H9 (cell line): ENCODE measurements at regions not wholly inside any gene's neighbourhood (a gene's known extent, or its start where the extent isn't known, plus 50 kb on each side); places are given as distances from the start of the nearest gene placed in this dataset.

ENCODE experiments used
- DNase-seq: peaks from one replicate; pipeline ENCODE4 v3.0.0-alpha.2; 2017
- H2AFZ ChIP-seq: one replicate; pipeline ENCODE4 v1.6.1; 2013; ENCODE audit warnings: mild to moderate bottlenecking, low read length, control low read depth, moderate library complexity
- H2AK5ac ChIP-seq: 2 replicates; pipeline ENCODE4 v1.6.1; 2013; ENCODE audit warnings: low read length, control low read depth, mixed read lengths; ENCODE audit not compliant: insufficient read length
- H2BK120ac ChIP-seq: one replicate; pipeline ENCODE4 v1.6.1; 2013; ENCODE audit warnings: low read depth, mild to moderate bottlenecking, low read length, control low read depth, inconsistent platforms; ENCODE audit not compliant: poor library complexity, severe bottlenecking
- H2BK12ac ChIP-seq: 2 replicates; pipeline ENCODE4 v1.6.1; 2013; ENCODE audit warnings: low read length, control low read depth, mixed read lengths, low read depth; ENCODE audit not compliant: insufficient read length
- H2BK15ac ChIP-seq: 2 replicates; pipeline ENCODE4 v1.6.1; 2013; ENCODE audit warnings: low read depth, low read length, control low read depth
- H2BK20ac ChIP-seq: one replicate; pipeline ENCODE4 v1.6.1; 2013; ENCODE audit warnings: low read depth, mild to moderate bottlenecking, low read length, control low read depth, inconsistent platforms; ENCODE audit not compliant: poor library complexity, severe bottlenecking
- H2BK5ac ChIP-seq: 2 replicates; pipeline ENCODE4 v1.6.1; 2013; ENCODE audit warnings: low read length, control low read depth, mixed read lengths; ENCODE audit not compliant: insufficient read length
- H3K14ac ChIP-seq: 2 replicates; pipeline ENCODE4 v1.6.1; 2013; ENCODE audit warnings: low read length, control low read depth; ENCODE audit not compliant: insufficient read depth
- H3K18ac ChIP-seq: 2 replicates; pipeline ENCODE4 v1.6.1; 2013; ENCODE audit warnings: low read depth, mild to moderate bottlenecking, mixed read lengths, low read length, control low read depth; ENCODE audit not compliant: insufficient read length
- H3K23ac ChIP-seq: 2 replicates; pipeline ENCODE4 v1.6.1; 2013; ENCODE audit warnings: low read length, control low read depth, mixed read lengths, low read depth; ENCODE audit not compliant: insufficient read length
- H3K23me2 ChIP-seq: 2 replicates; pipeline ENCODE4 v1.6.1; 2013; ENCODE audit warnings: low read depth, mild to moderate bottlenecking, mixed read lengths, low read length, control low read depth; ENCODE audit not compliant: insufficient read length, poor library complexity, severe bottlenecking
- H3K27ac ChIP-seq: 2 replicates; pipeline ENCODE4 v1.5.1; 2013; ENCODE audit warnings: low read length, control low read depth, mixed read lengths, low read depth; ENCODE audit not compliant: insufficient read length
- H3K27me3 ChIP-seq: 2 replicates; pipeline ENCODE4 v1.6.1; 2013; ENCODE audit warnings: low read length, control low read depth, inconsistent platforms; ENCODE audit not compliant: insufficient read depth
- H3K4ac ChIP-seq: 2 replicates; pipeline ENCODE4 v1.6.1; 2013; ENCODE audit warnings: low read depth, mild to moderate bottlenecking, control low read depth, inconsistent platforms, low read length, moderate library complexity
- H3K4me1 ChIP-seq: 2 replicates; pipeline ENCODE4 v1.6.1; 2013; ENCODE audit warnings: low read length, control low read depth, inconsistent platforms; ENCODE audit not compliant: insufficient read depth
- H3K4me2 ChIP-seq: 2 replicates; pipeline ENCODE4 v1.6.1; 2013; ENCODE audit warnings: low read length, control low read depth, mixed read lengths; ENCODE audit not compliant: insufficient read length, insufficient read depth
- H3K56ac ChIP-seq: 2 replicates; pipeline ENCODE4 v1.6.1; 2013; ENCODE audit warnings: low read depth, mild to moderate bottlenecking, mixed read lengths, low read length, control low read depth; ENCODE audit not compliant: insufficient read length
- H3K79me1 ChIP-seq: 2 replicates; pipeline ENCODE4 v1.6.1; 2013; ENCODE audit warnings: low read depth, mild to moderate bottlenecking, moderate library complexity, low read length, control low read depth, inconsistent platforms; ENCODE audit not compliant: insufficient read depth, poor library complexity, severe bottlenecking
- H3K79me2 ChIP-seq: 2 replicates; pipeline ENCODE4 v1.6.1; 2013; ENCODE audit warnings: low read length, control low read depth, inconsistent platforms; ENCODE audit not compliant: insufficient read depth
- H3K9ac ChIP-seq: 2 replicates; pipeline ENCODE4 v1.6.1; 2013; ENCODE audit warnings: low read length, control low read depth, mixed read lengths; ENCODE audit not compliant: insufficient read length; ENCODE audit errors: extremely low read depth
- H3K9me3 ChIP-seq: one replicate; pipeline ENCODE4 v1.6.1; 2013; ENCODE audit warnings: low read depth, low read length, inconsistent platforms; ENCODE audit not compliant: control insufficient read depth
- H3T11ph ChIP-seq: one replicate; pipeline ENCODE4 v1.6.1; 2013; ENCODE audit warnings: mild to moderate bottlenecking, low read length, control low read depth, inconsistent platforms
- H4K20me1 ChIP-seq: one replicate; pipeline ENCODE4 v1.6.1; 2013; ENCODE audit not compliant: control insufficient read depth, insufficient read length, insufficient read depth
- H4K5ac ChIP-seq: 2 replicates; pipeline ENCODE4 v1.6.1; 2013; ENCODE audit warnings: low read depth, mild to moderate bottlenecking, mixed read lengths, low read length, control low read depth; ENCODE audit not compliant: insufficient read length
- H4K8ac ChIP-seq: replicated peaks from 2 replicates; pipeline ENCODE4 v1.6.1; 2013; ENCODE audit warnings: low read length, control low read depth, mixed read lengths, low read depth; ENCODE audit not compliant: insufficient read length
- H4K91ac ChIP-seq: 2 replicates; pipeline ENCODE4 v1.6.1; 2013; ENCODE audit warnings: low read depth, mild to moderate bottlenecking, moderate library complexity, mixed read lengths, low read length, control low read depth; ENCODE audit not compliant: insufficient read length
- H3K27ac Mint-ChIP-seq, 3 experiments: 2 replicates in 2 of 3; 3 replicates in 1 of 3; pipeline ENCODE4 v1.8.0; 2020 to 2021; ENCODE audit warnings: mixed read lengths in 3 of 3, mild to moderate bottlenecking in 1 of 3, moderate library complexity in 1 of 3
- H3K27me3 Mint-ChIP-seq: 2 replicates; pipeline ENCODE4 v1.8.0; 2021; ENCODE audit warnings: low read depth, mild to moderate bottlenecking, moderate library complexity, mixed read lengths
- H3K36me3 Mint-ChIP-seq, 3 experiments: 2 replicates in 2 of 3; 3 replicates in 1 of 3; pipeline ENCODE4 v1.8.0; 2020 to 2021; ENCODE audit warnings: low read depth in 3 of 3, mixed read lengths in 3 of 3; ENCODE audit not compliant: insufficient read depth in 1 of 3
- H3K4me1 Mint-ChIP-seq, 2 experiments: 2 replicates each; pipeline ENCODE4 v1.8.0; 2020; ENCODE audit warnings: mixed read lengths in 2 of 2
- H3K4me3 Mint-ChIP-seq, 2 experiments: 2 replicates in 1 of 2; 3 replicates in 1 of 2; pipeline ENCODE4 v1.8.0; 2020 to 2021; ENCODE audit warnings: mild to moderate bottlenecking in 2 of 2, mixed read lengths in 2 of 2, moderate library complexity in 1 of 2
- H3K9me3 Mint-ChIP-seq, 2 experiments: 2 replicates in 1 of 2; 3 replicates in 1 of 2; pipeline ENCODE4 v1.8.0; 2020; ENCODE audit warnings: mild to moderate bottlenecking in 2 of 2, mixed read lengths in 2 of 2, moderate library complexity in 1 of 2
- TF ChIP-seq, protein P1 (sequence below): fragments of 200-600 bp; sonication (generic); conservative IDR thresholded peaks from 3 replicates; pipeline ENCODE4 v1.8.0; 2021; ENCODE audit warnings: antibody characterized with exemption, mild to moderate bottlenecking

DNA sequence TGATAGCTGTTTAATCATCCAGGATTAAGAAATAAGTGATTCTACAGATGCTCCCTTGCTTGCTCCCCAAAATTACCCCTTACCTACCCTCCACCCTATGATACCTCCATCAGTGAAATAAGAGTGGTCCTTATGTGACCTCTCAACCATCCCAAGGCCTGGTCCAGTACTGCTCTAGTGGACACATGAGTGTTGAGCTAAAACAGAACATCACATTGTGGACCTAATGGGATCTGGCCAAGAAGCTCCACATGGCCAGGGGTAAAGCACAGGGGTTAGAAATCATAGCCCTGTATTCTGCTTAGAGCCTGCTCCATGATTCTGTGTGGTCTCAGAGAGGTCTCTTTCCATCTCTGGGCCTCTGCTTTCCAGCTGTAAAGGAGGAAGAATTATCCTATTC lies 355.6 kb downstream of the TNS1 start:
- Histone ChIP-seq H4K8ac (no peak overlapping the region), H4K5ac (no peak overlapping the region), H3T11ph (no peak overlapping the region), H3K23me2 (no peaks in the 10 kb centered on the region), H2BK20ac (no peak overlapping the region), H3K27me3 (no peaks in the 10 kb centered on the region), H3K4me2 (no peak overlapping the region), H3K27ac (no peak overlapping the region), H3K4me1 (peaks cover 2% of the 10 kb centered on the region; the same call in 1 of the 2 replicates), H3K79me2 (no peaks in the 10 kb centered on the region), H3K18ac (no peak overlapping the region), H3K9ac (no peak overlapping the region), H3K23ac (no peak overlapping the region), H2BK15ac (no peak overlapping the region), H3K14ac (no peak overlapping the region), H3K4ac (no peak overlapping the region), H4K20me1 (no peaks in the 10 kb centered on the region), H2BK5ac (no peak overlapping the region), H4K91ac (no peak overlapping the region), H2AFZ (no peak overlapping the region), H3K9me3 (no peaks in the 10 kb centered on the region), H2BK120ac (no peak overlapping the region), H2AK5ac (no peak overlapping the region), H3K79me1 (no peaks in the 10 kb centered on the region), H3K56ac (no peak overlapping the region), H2BK12ac (no peak overlapping the region)
- H3K27ac Mint-ChIP-seq = no peak overlapping the region
- no peak overlapping the region for H3K4me3 Mint-ChIP-seq
- TF ChIP-seq, protein P1, sequence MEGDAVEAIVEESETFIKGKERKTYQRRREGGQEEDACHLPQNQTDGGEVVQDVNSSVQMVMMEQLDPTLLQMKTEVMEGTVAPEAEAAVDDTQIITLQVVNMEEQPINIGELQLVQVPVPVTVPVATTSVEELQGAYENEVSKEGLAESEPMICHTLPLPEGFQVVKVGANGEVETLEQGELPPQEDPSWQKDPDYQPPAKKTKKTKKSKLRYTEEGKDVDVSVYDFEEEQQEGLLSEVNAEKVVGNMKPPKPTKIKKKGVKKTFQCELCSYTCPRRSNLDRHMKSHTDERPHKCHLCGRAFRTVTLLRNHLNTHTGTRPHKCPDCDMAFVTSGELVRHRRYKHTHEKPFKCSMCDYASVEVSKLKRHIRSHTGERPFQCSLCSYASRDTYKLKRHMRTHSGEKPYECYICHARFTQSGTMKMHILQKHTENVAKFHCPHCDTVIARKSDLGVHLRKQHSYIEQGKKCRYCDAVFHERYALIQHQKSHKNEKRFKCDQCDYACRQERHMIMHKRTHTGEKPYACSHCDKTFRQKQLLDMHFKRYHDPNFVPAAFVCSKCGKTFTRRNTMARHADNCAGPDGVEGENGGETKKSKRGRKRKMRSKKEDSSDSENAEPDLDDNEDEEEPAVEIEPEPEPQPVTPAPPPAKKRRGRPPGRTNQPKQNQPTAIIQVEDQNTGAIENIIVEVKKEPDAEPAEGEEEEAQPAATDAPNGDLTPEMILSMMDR = no peak
- H3K9me3 Mint-ChIP-seq = no peaks in the 10 kb centered on the region
- H3K27me3 Mint-ChIP-seq = peaks cover 2% of the 10 kb centered on the region; the same call in 1 of the 2 replicates
- no peak for DNase-seq
- no peaks in the 10 kb centered on the region for H3K36me3 Mint-ChIP-seq
- peaks cover 12 to 24% of the 10 kb centered on the region in 2 experiments for H3K4me1 Mint-ChIP-seq
